Heart left ventricle (tissue), 16 donors: ENCODE measurements at regions not wholly inside any gene's neighbourhood (a gene's known extent, or its start where the extent isn't known, plus 50 kb on each side); places are given as distances from the start of the nearest gene placed in this dataset.

Experiments
- ATAC-seq, 4 donors: fragments of 200-7000 bp; cut with Tn5 transposase; one replicate each; pipeline ENCODE4 v1.9.1; 2020 to 2022; ENCODE audit warnings: moderate library complexity in 4 of 4, mild to moderate bottlenecking in 3 of 4, moderate number of reproducible peaks in 1 of 4
- DNase-seq, 5 donors: peaks; one replicate each; pipeline ENCODE4 v3.0.0-alpha.2; 2020
- H3K27ac ChIP-seq, 12 donors: fragments of 200-600 bp; sonication (generic) in 4 of 12; one replicate each; pipeline versions ENCODE4 v1.5.0 to v1.8.0; 2016 to 2022; ENCODE audit warnings: mild to moderate bottlenecking in 2 of 12
- H3K27me3 ChIP-seq, 9 donors: fragments of 200-600 bp; sonication (generic) in 2 of 9; one replicate each; pipeline versions ENCODE4 v1.5.1 to v1.8.0; 2016 to 2022; ENCODE audit warnings: mild to moderate bottlenecking in 3 of 9
- H3K36me3 ChIP-seq, 9 donors: fragments of 200-600 bp; sonication (generic) in 2 of 9; one replicate each; pipeline versions ENCODE4 v1.5.0 to v1.8.0; 2018 to 2022; ENCODE audit warnings: mild to moderate bottlenecking in 2 of 9
- H3K4me1 ChIP-seq, 12 donors: fragments of 200-600 bp; sonication (generic) in 4 of 12; one replicate each; pipeline versions ENCODE4 v1.5.0 to v1.8.0; 2016 to 2022; ENCODE audit warnings: mild to moderate bottlenecking in 3 of 12
- H3K4me3 ChIP-seq, 12 donors: fragments of 200-600 bp; sonication (generic) in 4 of 12; one replicate each; pipeline versions ENCODE4 v1.5.0 to v1.8.0; 2017 to 2022; ENCODE audit warnings: mild to moderate bottlenecking in 9 of 12, moderate library complexity in 4 of 12
- H3K9me3 ChIP-seq, 12 donors: fragments of 200-600 bp; sonication (generic) in 4 of 12; one replicate each; pipeline versions ENCODE4 v1.5.0 to v1.8.0; 2016 to 2022; ENCODE audit warnings: mild to moderate bottlenecking in 1 of 12
- CTCF ChIP-seq, 12 donors: fragments of 200-600 bp; sonication (generic) in 4 of 12; IDR thresholded peaks; one replicate each; pipeline versions ENCODE4 v1.5.0 to v1.8.0; 2018 to 2022; ENCODE audit warnings: antibody characterized with exemption in 12 of 12, mild to moderate bottlenecking in 5 of 12
- POLR2A ChIP-seq, 2 donors: fragments of 450-650 bp; IDR thresholded peaks; one replicate each; pipeline ENCODE4 v1.6.1; 2017; ENCODE audit warnings: antibody characterized with exemption in 2 of 2, mild to moderate bottlenecking in 2 of 2, moderate library complexity in 2 of 2
- WGBS, 4 donors: extraction: QIAGEN DNeasy Blood & Tissue Kit in 2 of 4; methylation state at CpG; one replicate each; pipeline versions ENCODE4 v1.1.5 to v1.1.7; 2013 to 2018; 5-methylcytosine and 5-hydroxymethylcytosine counted together
- intact Hi-C, 10 donors: fragments of 100-400 bp; cut with DNase I; formaldehyde crosslinking; loops; one replicate each; pipeline versions ENCODE4 v1.11.1 to v1.14.2; 2022
- donor health status: ischemic (EF 13 %, LVEDD 7.1; RV severe dilation, severe dysfunction).
- donor health status: healthy with polysubstance abuse.
- donor health status: DM: no; HTN: yes; CAD: no.
- donor health status: DM: no; HTN: no; CAD: no.
- donor health status: ischemic (EF 25% LVEDD 6.9; RV normal size, moderate dysfunction).
- donor health status: ischemic (EF 25% LVEDD 5.7; RV mildly dilated, moderate dysfunction).
- donor health status: healthy.
- donor health status: DM: yes; HTN: yes; CAD: no.
- donor health status: ischemic (EF 35%, LVEDD 5.7; RV mildly dilated, moderate dysfunction).
- donor health status: nonischemic (EF 11% LVEDD 7.7; RV severe dilation, severe dysfunction).
- donor health status: DM: yes; HTN: yes; CAD: no.
- donor health status: PGD.
- donor health status: ischemic (EF 29% LVEDD 5.4; RV normal size, mild dysfunction).
- donor health status: nonischemic (EF 23%, LVEDD 6.1; RV moderate dilation, normal function).

GRCh38 chr13:109682534-109683244 lies 103.7 kb downstream of the IRS2 start:
- H3K27ac ChIP-seq, result no peak overlapping the region
- no peak for ATAC-seq

GRCh38 chr13:109680930-109681329 lies 105.5 kb downstream of the IRS2 start:
- DNase-seq (no peak), ATAC-seq (no peak)
- H3K36me3 ChIP-seq, result no peaks in the 10 kb centered on the region
- intact Hi-C loops, result no loop called here
- no peak for TF ChIP-seq POLR2A (IDR thresholded peaks at IDR 0.05)
- no peak for TF ChIP-seq CTCF (IDR thresholded peaks at IDR 0.05)
- no peak overlapping the region for H3K27ac ChIP-seq
- H3K4me3 ChIP-seq, result no peak overlapping the region
- H3K4me1 ChIP-seq, result peaks cover 0 to 19% (median 15%) of the 10 kb centered on the region in 12 donors
- whole genome bisulfite sequencing, 4 donors, result 72 to 95% (median 87%) methylated on average over 4 of the region's 4 CpGs
- no peaks in the 10 kb centered on the region for H3K9me3 ChIP-seq
- peaks cover 0 to 31% (median 0%) of the 10 kb centered on the region in 9 donors for H3K27me3 ChIP-seq

More at GRCh38 chr13:109682534-109683244, 103.7 kb downstream of the IRS2 start:
- peaks cover 0 to 20% (median 0%) of the 10 kb centered on the region in 9 donors for H3K27me3 ChIP-seq
- intact Hi-C loops, result no loop called here
- H3K36me3 ChIP-seq, result no peaks in the 10 kb centered on the region
- 83 to 88% (median 86%) methylated on average over 8 of the region's 8 CpGs for WGBS, 4 donors
- H3K4me1 ChIP-seq, result peaks cover 0 to 19% (median 15%) of the 10 kb centered on the region in 12 donors
- TF ChIP-seq POLR2A (IDR thresholded peaks at IDR 0.05) (no peak), CTCF (IDR thresholded peaks at IDR 0.05) (no peak)
- DNase-seq, result no peak
- H3K9me3 ChIP-seq, result no peaks in the 10 kb centered on the region
- H3K4me3 ChIP-seq, result no peak overlapping the region

- TF ChIP-seq CTCF (IDR thresholded peaks at IDR 0.05), result no peak
- WGBS, 4 donors, result 91 to 94% (median 93%) methylated on average over 4 of the region's 4 CpGs
Measured at GRCh38 chr13:109680288-109680687, 106.1 kb downstream of the IRS2 start.

GRCh38 chr13:109678459-109678858 lies 107.9 kb downstream of the IRS2 start:
- peaks cover 0 to 50% (median 8%) of the 10 kb centered on the region in 9 donors for H3K27me3 ChIP-seq
- H3K4me1 ChIP-seq, result no peaks in the 10 kb centered on the region
- DNase-seq (no peak), ATAC-seq (no peak)
- no peak for TF ChIP-seq CTCF (IDR thresholded peaks at IDR 0.05)
- no peak for TF ChIP-seq POLR2A (IDR thresholded peaks at IDR 0.05)
- no peaks in the 10 kb centered on the region for H3K36me3 ChIP-seq
- H3K9me3 ChIP-seq, result no peaks in the 10 kb centered on the region
- intact Hi-C loops, result no loop called here
- no peak overlapping the region for H3K27ac ChIP-seq
- H3K4me3 ChIP-seq, result no peak overlapping the region
- WGBS, 4 donors, result 85 to 92% (median 87%) methylated on average over 4 of the region's 4 CpGs

More at GRCh38 chr13:109680288-109680687, 106.1 kb downstream of the IRS2 start:
- intact Hi-C loops, result no loop called here
- H3K36me3 ChIP-seq, result no peaks in the 10 kb centered on the region
- H3K27me3 ChIP-seq, result peaks cover 0 to 37% (median 4%) of the 10 kb centered on the region in 9 donors
- ATAC-seq, result no peak
- H3K4me3 ChIP-seq, result no peak overlapping the region
- no peak for DNase-seq
- no peaks in the 10 kb centered on the region for H3K9me3 ChIP-seq
- H3K4me1 ChIP-seq, result peaks cover 0 to 16% (median 12%) of the 10 kb centered on the region in 12 donors
- no peak overlapping the region for H3K27ac ChIP-seq
